HAP-1 (cell line): ENCODE measurements at regions not wholly inside any gene's neighbourhood (a gene's known extent, or its start where the extent isn't known, plus 50 kb on each side); places are given as distances from the start of the nearest gene placed in this dataset.
"Not testable (repeated sequence)": the region's sequence is repeated elsewhere in the genome, so short reads cannot be mapped to it uniquely, and the experiment has no call there.

ENCODE experiments used
- DNase-seq, 2 experiments: peaks; one replicate each; pipeline ENCODE4 v3.0.0-alpha.2; 2016 to 2020; ENCODE audit warnings: low spot score in 2 of 2
- H3K27me3 ChIP-seq: fragments of 250-450 bp; sonication (Bioruptor Pico); 2 replicates; pipeline ENCODE4 v1.5.1; 2020; ENCODE audit warnings: low read depth, mild to moderate bottlenecking, moderate library complexity
- H3K36me3 ChIP-seq: fragments of 250-450 bp; sonication (Bioruptor Pico); replicated peaks from 2 replicates; pipeline ENCODE4 v1.5.1; 2020; ENCODE audit warnings: mild to moderate bottlenecking
- H3K4me1 ChIP-seq: fragments of 250-450 bp; sonication (Bioruptor Pico); 2 replicates; pipeline ENCODE4 v1.5.1; 2020; ENCODE audit warnings: mild to moderate bottlenecking
- H3K4me3 ChIP-seq: fragments of 250-450 bp; sonication (Bioruptor Pico); 2 replicates; pipeline ENCODE4 v1.5.1; 2020; ENCODE audit warnings: mild to moderate bottlenecking, moderate library complexity
- H3K9me3 ChIP-seq: fragments of 250-450 bp; sonication (Bioruptor Pico); 2 replicates; pipeline ENCODE4 v1.5.1; 2020; ENCODE audit warnings: mild to moderate bottlenecking, moderate library complexity
- in situ Hi-C: fragments of 300-500 bp; cut with MboI; formaldehyde crosslinking; loops from 3 replicates; pipeline ENCODE4 v1.14.3; 2020; ENCODE audit warnings: low sequenced_read_pairs, inconsistent platforms, mixed read lengths

DNA sequence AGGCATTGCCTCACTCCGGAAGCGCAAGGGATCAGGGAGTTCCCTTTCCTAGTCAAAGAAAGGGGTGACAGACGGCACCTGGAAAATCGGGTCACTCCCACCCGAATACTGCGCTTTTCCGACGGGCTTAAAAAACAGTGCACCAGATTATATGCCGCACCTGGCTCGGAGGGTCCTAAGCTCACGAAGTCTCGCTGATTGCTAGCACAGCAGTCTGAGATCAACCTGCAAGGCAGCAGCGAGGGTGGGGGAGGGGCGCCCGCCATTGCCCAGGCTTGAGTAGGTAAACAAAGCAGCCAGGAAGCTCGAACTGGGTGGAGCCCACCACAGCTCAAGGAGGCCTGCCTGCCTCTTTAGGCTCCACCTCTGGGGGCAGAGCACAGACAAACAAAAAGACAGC, 63.7 kb upstream of the CDH2 start:
- H3K27me3 ChIP-seq, H3K4me3 ChIP-seq, H3K36me3 ChIP-seq, H3K9me3 ChIP-seq, H3K4me1 ChIP-seq, in situ Hi-C loops, DNase-seq: not testable (repeated sequence)

DNA sequence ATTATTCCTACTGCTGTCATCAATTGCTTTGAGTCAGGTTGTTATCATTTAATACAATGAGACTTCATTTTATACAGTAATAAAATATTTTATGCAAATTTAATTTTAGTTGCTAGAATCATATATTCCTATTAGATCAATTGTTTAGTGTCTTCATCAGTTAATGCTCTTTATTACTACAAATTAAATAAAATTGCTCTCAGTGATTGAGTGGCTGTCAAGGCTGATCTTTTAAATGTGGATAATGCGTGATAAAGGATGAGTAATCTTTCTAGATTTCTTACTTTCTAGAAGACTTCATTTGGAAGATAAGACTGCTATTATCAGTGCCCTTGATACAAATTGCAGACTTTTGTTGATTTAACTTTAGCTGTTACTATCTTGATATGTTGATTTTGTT, 59.6 kb upstream of the CDH2 start:
- Histone ChIP-seq H3K36me3 (no peaks in the 10 kb centered on the region), H3K27me3 (no peaks in the 10 kb centered on the region), H3K4me3 (no peak overlapping the region), H3K9me3 (no peaks in the 10 kb centered on the region), H3K4me1 (no peaks in the 10 kb centered on the region)
- in situ Hi-C loops, result no loop called here
- no peak for DNase-seq
